Smooth muscle cell (in vitro differentiated cells): ENCODE measurements at regions not wholly inside any gene's neighbourhood (a gene's known extent, or its start where the extent isn't known, plus 50 kb on each side); places are given as distances from the start of the nearest gene placed in this dataset.

ENCODE experiments used
- DNase-seq: peaks from one replicate; lab custom pipeline; 2025; ENCODE audit not compliant: unreplicated experiment; lab: John Stamatoyannopoulos, UW
- H2AFZ ChIP-seq: fragments of 200-600 bp; sonication (generic); 2 replicates; pipeline ENCODE4 v1.6.0; 2016; ENCODE audit warnings: antibody characterized with exemption, low read depth, mild to moderate bottlenecking
- H3F3A ChIP-seq: fragments of 200-600 bp; sonication (generic); 2 replicates; pipeline ENCODE4 v1.6.0; 2017; ENCODE audit warnings: antibody characterized with exemption, low read depth
- H3K27ac ChIP-seq: fragments of 200-600 bp; sonication (generic); 2 replicates; pipeline ENCODE4 v1.5.1; 2016; ENCODE audit warnings: low read depth, mild to moderate bottlenecking
- H3K27me3 ChIP-seq: fragments of 200-600 bp; sonication (generic); 2 replicates; pipeline ENCODE4 v1.6.1; 2016; ENCODE audit warnings: low read depth, mild to moderate bottlenecking
- H3K36me3 ChIP-seq: fragments of 200-600 bp; sonication (generic); 2 replicates; pipeline ENCODE4 v1.5.1; 2016; ENCODE audit warnings: low read depth
- H3K4me1 ChIP-seq: fragments of 200-600 bp; sonication (generic); 2 replicates; pipeline ENCODE4 v1.5.1; 2016; ENCODE audit warnings: low read depth
- H3K4me2 ChIP-seq: fragments of 200-600 bp; sonication (generic); 2 replicates; pipeline ENCODE4 v1.6.0; 2016; ENCODE audit warnings: mild to moderate bottlenecking
- H3K4me3 ChIP-seq: fragments of 200-600 bp; sonication (generic); 2 replicates; pipeline ENCODE4 v1.5.1; 2016; ENCODE audit warnings: mild to moderate bottlenecking
- H3K79me2 ChIP-seq: fragments of 200-600 bp; sonication (generic); 2 replicates; pipeline ENCODE4 v1.6.0; 2016; ENCODE audit warnings: low read depth, mild to moderate bottlenecking
- H3K9ac ChIP-seq: fragments of 200-600 bp; sonication (generic); 2 replicates; pipeline ENCODE4 v1.6.0; 2016; ENCODE audit warnings: low read depth
- H3K9me3 ChIP-seq: fragments of 200-600 bp; sonication (generic); replicated peaks from 2 replicates; pipeline ENCODE4 v1.5.1; 2016; ENCODE audit warnings: low read depth
- H4K20me1 ChIP-seq: fragments of 200-600 bp; sonication (generic); 2 replicates; pipeline ENCODE4 v1.6.0; 2016; ENCODE audit warnings: low read depth
- WGBS: methylation state at CpG from one replicate; pipeline ENCODE4 v1.1.7; 2016; ENCODE audit warnings: low lambda C conversion rate; 5-methylcytosine and 5-hydroxymethylcytosine counted together
- TF ChIP-seq, protein P1 (sequence below): fragments of 200-600 bp; sonication (generic); IDR thresholded peaks from 2 replicates; pipeline ENCODE4 v1.5.1; 2017; ENCODE audit warnings: borderline replicate concordance, mild to moderate bottlenecking, antibody characterized with exemption; ENCODE audit not compliant: insufficient read depth, poor library complexity, severe bottlenecking

GRCh38 chr4:137425281-137425680 is 107.0 kb downstream of the PCDH18 start:
- Histone ChIP-seq H3K9ac (no peak overlapping the region), H3K36me3 (no peaks in the 10 kb centered on the region), H3K27me3 (no peaks in the 10 kb centered on the region), H2AFZ (no peak overlapping the region), H3K27ac (no peak overlapping the region), H3K4me1 (no peaks in the 10 kb centered on the region), H3K4me2 (no peak overlapping the region), H3K79me2 (no peaks in the 10 kb centered on the region), H3K9me3 (no peaks in the 10 kb centered on the region), H4K20me1 (no peaks in the 10 kb centered on the region), H3K4me3 (no peak overlapping the region), H3F3A (no peaks in the 10 kb centered on the region)
- TF ChIP-seq, protein P1, sequence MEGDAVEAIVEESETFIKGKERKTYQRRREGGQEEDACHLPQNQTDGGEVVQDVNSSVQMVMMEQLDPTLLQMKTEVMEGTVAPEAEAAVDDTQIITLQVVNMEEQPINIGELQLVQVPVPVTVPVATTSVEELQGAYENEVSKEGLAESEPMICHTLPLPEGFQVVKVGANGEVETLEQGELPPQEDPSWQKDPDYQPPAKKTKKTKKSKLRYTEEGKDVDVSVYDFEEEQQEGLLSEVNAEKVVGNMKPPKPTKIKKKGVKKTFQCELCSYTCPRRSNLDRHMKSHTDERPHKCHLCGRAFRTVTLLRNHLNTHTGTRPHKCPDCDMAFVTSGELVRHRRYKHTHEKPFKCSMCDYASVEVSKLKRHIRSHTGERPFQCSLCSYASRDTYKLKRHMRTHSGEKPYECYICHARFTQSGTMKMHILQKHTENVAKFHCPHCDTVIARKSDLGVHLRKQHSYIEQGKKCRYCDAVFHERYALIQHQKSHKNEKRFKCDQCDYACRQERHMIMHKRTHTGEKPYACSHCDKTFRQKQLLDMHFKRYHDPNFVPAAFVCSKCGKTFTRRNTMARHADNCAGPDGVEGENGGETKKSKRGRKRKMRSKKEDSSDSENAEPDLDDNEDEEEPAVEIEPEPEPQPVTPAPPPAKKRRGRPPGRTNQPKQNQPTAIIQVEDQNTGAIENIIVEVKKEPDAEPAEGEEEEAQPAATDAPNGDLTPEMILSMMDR: no peak
- no peak for DNase-seq

GRCh38 chr4:137422666-137423065 is 109.6 kb downstream of the PCDH18 start:
- Histone ChIP-seq H3K79me2 (no peaks in the 10 kb centered on the region), H2AFZ (no peak overlapping the region), H3K4me3 (no peak overlapping the region), H4K20me1 (no peaks in the 10 kb centered on the region), H3K4me1 (no peaks in the 10 kb centered on the region), H3K27ac (peak overlapping the region; percentile 32), H3K36me3 (no peaks in the 10 kb centered on the region), H3F3A (no peaks in the 10 kb centered on the region), H3K9me3 (no peaks in the 10 kb centered on the region), H3K9ac (no peak overlapping the region), H3K27me3 (no peaks in the 10 kb centered on the region), H3K4me2 (no peak overlapping the region)
- DNase-seq: no peak
- WGBS: 59% methylated on average over 2 of the region's 2 CpGs
- TF ChIP-seq, protein P1: no peak

GRCh38 chr4:137421796-137422195 is 110.5 kb downstream of the PCDH18 start:
- DNase-seq: no peak
- Histone ChIP-seq H3K9ac (no peak overlapping the region), H2AFZ (no peak overlapping the region), H3K36me3 (no peaks in the 10 kb centered on the region), H4K20me1 (no peaks in the 10 kb centered on the region), H3K27ac (peak overlapping the region; percentile 32), H3K79me2 (no peaks in the 10 kb centered on the region), H3K27me3 (no peaks in the 10 kb centered on the region), H3K4me3 (no peak overlapping the region), H3F3A (no peaks in the 10 kb centered on the region), H3K9me3 (no peaks in the 10 kb centered on the region), H3K4me1 (no peaks in the 10 kb centered on the region), H3K4me2 (no peak overlapping the region)
- TF ChIP-seq, protein P1: no peak
- WGBS: 26% methylated on average over 8 of the region's 8 CpGs

GRCh38 chr4:137420901-137421396 is 111.3 kb downstream of the PCDH18 start:
- no peak overlapping the region for H3K4me3 ChIP-seq
- no peaks in the 10 kb centered on the region for H3F3A ChIP-seq
- TF ChIP-seq, protein P1: no peak
- H2AFZ ChIP-seq: no peak overlapping the region
- H3K9me3 ChIP-seq: no peaks in the 10 kb centered on the region
- H3K27me3 ChIP-seq: no peaks in the 10 kb centered on the region
- no peak overlapping the region for H3K27ac ChIP-seq
- no peaks in the 10 kb centered on the region for H3K36me3 ChIP-seq
- H3K9ac ChIP-seq: no peak overlapping the region
- no peaks in the 10 kb centered on the region for H4K20me1 ChIP-seq
- DNase-seq: no peak
- H3K79me2 ChIP-seq: no peaks in the 10 kb centered on the region
- no peak overlapping the region for H3K4me2 ChIP-seq
- no peaks in the 10 kb centered on the region for H3K4me1 ChIP-seq
- WGBS: 97% methylated on average over 17 of the region's 43 CpGs
